Spleen (tissue), 7 donors: ENCODE measurements at regions not wholly inside any gene's neighbourhood (a gene's known extent, or its start where the extent isn't known, plus 50 kb on each side); places are given as distances from the start of the nearest gene placed in this dataset.

Experiments used
- CTCF ChIP-seq, 11 experiments: fragments of 200-600 bp in 7 of 11; fragments of 450-650 bp in 4 of 11; sonication (generic) in 4 of 11; IDR thresholded peaks in 8 of 11; conservative IDR thresholded peaks in 3 of 11; 1 replicate in 7 of 11; 2 replicates in 4 of 11; pipeline versions ENCODE4 v1.4.0 to v1.8.0; 2016 to 2021; ENCODE audit warnings: antibody characterized with exemption in 11 of 11, inconsistent platforms in 4 of 11, mild to moderate bottlenecking in 1 of 11
- POLR2AphosphoS5 ChIP-seq, 3 donors: sonication (generic); formaldehyde crosslinking; IDR thresholded peaks; one replicate each; pipeline ENCODE4 v1.5.1; 2017; ENCODE audit warnings: antibody characterized with exemption in 3 of 3
- donor health status: DM: no; HTN: no; CAD: no; lungs with moderate emphysema.
- donor health status: DM: no; HTN: no; CAD: no.
- donor health status: DM: no; HTN: no; CAD: no.

- TF ChIP-seq CTCF (IDR thresholded peaks at IDR 0.05 in 8 of 11, conservative IDR thresholded peaks at IDR 0.05 in 3 of 11) (no peak), POLR2AphosphoS5 (IDR thresholded peaks at IDR 0.05) (no peak)
Observed at GRCh38 chr2:121875585-121876185, 120.2 kb downstream of the TSN start.
